ENCODE measurements at regions not wholly inside any gene's neighbourhood (a gene's known extent, or its start where the extent isn't known, plus 50 kb on each side); places are given as distances from the start of the nearest gene placed in this dataset.
"Not testable (repeated sequence)": the region's sequence is repeated elsewhere in the genome, so short reads cannot be mapped to it uniquely, and the experiment has no call there.

DNA sequence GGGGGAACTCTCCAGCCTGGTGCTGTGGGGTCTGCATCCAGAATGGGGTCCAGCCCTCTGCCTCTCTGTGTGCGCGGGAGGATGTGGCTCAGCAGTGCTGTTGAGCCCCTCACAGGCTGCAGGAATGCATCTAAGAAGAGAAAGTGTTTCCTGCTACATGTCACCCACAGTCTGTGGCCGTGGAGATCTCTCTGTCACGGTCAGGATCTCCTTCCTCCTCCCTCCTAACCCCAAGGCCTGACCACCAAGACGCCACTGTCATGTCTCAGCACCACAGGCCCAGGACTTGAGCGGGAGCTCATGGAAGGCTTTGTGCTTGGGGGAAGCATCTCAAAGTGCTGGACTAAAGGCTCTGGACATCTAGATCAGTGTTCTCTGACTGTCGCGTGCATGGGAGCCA lies 90.1 kb downstream of the SREK1 start:
- no peak for DNase-seq

DNA sequence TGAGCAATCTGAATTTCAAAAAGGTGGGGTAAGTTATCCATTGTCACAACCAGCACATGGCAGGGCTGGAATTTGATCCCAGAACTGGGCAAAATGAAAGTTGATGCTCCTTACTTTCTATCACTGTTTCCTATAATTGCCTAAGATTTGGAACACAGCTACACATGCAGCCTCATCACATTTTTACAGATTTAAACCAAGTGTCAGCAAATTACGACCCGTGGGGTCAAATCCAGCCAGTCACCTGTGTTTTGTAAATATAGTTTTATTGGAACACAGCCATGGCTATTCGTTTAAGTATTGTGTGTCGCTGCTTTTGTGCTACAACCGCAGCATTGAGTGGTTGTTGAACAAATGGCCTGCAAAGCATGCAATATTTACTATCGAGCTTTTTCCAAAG lies 94.3 kb downstream of the SREK1 start:
- DNase-seq = no peak

GRCh38 chr5:66239034-66239433 lies 94.9 kb downstream of the SREK1 start:
- DNase-seq = peak in 1 of 3 experiments; percentile 1

DNA sequence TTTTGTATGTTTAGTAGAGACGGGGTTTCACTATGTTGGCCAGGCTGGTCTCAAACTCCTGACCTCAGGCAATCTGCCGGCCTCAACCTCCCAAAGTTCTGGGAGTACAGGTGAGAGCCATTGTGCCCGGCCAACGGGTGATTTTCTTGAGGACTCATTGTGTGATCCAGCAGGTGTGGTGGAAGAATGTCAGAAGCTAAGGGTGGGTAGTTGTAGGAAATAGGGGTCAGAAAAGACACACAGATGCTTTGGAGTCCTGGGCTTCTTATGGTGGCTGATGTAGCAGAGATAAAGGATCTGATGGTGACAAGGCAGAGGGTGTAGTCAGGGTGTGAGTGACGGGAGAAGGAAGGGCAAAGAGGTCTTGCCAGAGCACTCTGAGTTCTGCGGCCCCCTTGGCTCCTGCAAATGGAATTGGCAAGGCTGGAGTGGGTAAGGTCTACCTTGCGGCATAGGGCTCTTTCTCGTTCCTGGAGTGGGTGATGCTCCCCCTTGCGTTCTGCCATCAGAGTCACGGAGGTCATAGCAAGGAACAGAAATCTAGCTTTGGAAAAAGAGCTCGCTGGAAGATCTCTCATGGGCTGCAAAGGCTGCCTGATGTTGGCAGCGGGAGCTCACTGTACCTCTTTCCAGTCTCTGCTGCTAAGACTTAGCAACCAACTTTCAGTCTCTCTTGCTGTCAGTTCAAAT lies 97.2 kb downstream of the SREK1 start:
- DNase-seq = no peak

DNA sequence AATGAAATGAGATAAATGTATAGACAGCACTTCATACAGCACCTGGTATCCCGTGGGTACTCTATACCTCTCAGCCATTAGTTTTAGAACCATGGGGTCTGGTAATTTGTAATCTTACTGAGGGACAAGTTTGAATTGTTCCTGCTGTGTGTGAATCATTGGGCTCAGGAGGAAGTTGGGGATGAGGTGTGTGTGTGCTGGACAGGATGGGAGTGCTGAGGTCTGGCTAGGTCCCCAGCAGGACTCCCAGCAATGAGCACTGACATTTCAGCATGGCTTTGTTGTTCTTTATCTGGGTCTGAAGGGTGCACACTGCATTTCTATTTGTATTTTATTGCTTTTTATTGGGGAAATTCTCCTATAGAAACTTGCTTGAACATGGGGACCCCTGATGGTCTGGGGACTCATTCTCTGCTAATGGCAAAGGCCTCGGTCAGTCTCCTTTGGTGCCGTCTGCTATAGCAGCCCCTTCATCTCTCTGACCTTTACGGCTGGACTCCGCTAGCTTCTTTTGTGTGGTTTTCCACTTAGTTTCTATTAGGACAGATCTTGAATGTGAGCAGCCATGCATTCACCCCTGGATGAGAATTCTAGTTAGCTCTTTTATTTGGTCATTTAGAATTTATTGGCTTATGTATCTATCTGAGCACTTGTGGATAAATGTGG lies 98.1 kb downstream of the SREK1 start:
- DNase-seq = no peak

DNA sequence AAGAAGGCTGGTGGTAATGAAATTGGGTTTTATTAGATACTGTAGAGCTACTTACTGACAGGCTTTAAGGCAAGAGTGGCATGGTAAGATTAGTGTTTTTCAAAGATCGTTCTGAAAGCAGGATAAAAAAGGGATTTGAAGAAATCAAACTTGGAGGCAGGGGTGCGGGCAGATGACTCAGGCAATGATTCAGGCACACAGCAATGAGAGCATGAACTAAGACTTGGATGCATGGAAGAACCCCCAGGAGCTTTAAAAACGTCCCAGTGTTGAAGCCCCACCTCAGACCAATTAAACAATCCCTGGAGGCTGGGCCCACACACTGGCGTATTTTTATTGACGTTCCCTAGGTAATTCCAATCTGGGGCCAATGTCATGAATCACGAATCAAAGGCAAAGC lies 102.5 kb downstream of the SREK1 start:
- no peak for DNase-seq

GRCh38 chr5:66247176-66247960 lies 103.3 kb downstream of the SREK1 start:
- DNase-seq = no peak

- DNase-seq = no peak
Measured at GRCh38 chr5:66248874-66249273, 104.8 kb downstream of the SREK1 start.

DNA sequence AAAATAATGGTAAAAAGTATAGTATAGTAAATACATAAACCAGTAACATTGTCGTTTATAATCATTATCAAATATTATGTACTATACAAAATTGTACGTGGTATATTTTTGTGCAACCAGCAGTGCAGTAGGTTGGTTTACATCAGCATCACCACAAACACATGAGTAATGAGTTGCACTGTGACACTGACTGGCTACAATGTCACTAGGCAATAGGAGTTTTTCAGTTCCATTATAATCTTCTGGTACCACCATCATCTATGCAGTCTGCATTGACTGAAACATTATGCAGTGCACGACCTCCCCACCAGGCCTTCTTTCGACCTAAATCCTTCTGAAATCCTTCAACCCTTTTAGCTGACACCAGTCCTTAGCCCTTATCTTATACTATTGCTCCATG lies 105.8 kb downstream of the SREK1 start:
- no peak for DNase-seq

DNA sequence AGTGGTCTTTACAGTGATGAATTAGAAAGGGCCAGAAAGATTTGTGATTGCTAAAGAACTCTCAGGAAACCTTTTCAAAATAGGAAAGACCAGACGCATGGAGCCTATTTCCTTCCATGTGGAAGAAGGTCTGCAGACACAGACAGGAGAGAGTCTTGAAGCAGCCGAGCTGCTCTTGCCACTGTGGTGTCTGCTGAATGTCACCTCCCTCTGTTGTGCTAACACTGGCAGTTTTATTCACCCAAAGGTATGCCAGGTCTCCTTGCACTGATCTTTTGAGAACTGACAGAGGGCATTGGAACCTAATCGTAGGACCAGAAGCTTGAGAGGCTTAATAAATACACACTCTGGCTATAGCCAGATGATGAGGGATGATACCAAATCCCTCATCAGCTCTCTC lies 108.7 kb downstream of the SREK1 start:
- DNase-seq = no peak

DNA sequence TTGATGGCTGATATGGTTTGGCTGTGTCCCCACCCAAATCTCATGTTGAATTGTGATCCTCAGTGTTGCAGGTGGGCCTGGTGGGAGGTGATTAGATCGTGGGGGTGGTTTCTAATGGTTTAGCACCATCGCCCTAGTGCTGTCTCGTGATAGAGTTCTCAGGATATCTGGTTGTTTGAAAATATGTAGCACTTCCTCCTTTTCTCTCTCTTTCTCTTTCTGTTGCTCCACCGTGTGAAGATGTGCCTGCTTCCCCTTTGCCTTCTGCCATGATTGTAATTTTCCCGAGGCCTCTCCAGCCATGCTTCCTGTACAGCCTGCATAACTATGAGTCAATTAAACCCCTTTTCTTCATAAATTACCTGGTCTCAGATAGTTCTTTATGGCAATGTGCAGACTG lies 111.6 kb downstream of the SREK1 start:
- DNase-seq = no peak

GRCh38 chr5:66273121-66273520 lies 129.0 kb downstream of the SREK1 start:
- no peak for DNase-seq

DNA sequence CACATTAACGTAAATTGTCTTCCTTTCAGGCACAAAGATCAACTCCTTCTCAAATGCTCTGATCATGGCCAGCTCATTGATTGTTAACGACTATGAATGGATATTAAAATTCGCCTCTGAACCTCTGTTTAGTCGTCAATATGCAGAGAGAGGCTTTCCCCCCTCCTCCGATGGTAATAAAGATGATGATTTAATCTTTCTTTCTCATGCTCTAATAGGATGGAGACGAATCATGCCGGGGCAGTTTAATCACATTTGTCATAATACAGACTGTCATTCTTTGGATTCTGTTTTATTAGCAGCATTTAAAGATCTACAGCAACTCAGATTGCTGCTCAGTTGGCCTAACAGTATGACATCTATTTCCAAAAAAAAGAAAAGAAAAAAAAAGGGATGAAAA lies 132.9 kb downstream of the SREK1 start:
- no peak for DNase-seq

- no peak for DNase-seq
Measured at GRCh38 chr5:66277981-66278380, 133.9 kb downstream of the SREK1 start.

GRCh38 chr5:66281294-66281693 lies 137.2 kb downstream of the SREK1 start:
- no peak for DNase-seq

GRCh38 chr5:66284588-66285342 lies 140.7 kb downstream of the SREK1 start:
- DNase-seq = no peak

- DNase-seq = peak in 1 of 3 experiments; percentile 24
Measured at GRCh38 chr5:66285343-66285922, 141.3 kb downstream of the SREK1 start.

- DNase-seq = no peak
Measured at GRCh38 chr5:66291771-66292170, 147.7 kb downstream of the SREK1 start.

- DNase-seq = not testable (repeated sequence)
Measured at GRCh38 chr5:66293851-66294250, 149.8 kb downstream of the SREK1 start.

DNA sequence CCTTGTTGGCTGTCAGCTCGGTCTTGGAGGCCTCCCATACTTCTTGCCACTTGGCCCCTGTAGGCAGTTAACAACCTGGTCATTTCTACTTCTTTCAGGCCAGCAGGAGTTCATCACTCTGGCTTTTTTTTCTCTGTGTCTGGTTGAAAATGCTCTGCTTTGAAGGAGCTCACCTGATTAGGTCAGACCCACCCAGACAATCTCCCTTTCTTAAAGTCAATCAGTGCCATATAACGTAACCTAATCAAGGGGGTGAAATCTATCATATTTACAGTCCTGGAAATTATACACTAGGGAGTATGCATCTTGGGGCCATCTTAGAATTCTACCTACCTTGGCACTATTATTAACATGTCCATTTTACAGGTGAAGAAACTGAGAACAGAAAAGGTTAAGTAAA lies 155.4 kb downstream of the SREK1 start:
- DNase-seq = no peak

GRCh38 chr5:66302344-66302743 lies 158.2 kb downstream of the SREK1 start:
- DNase-seq = no peak

DNA sequence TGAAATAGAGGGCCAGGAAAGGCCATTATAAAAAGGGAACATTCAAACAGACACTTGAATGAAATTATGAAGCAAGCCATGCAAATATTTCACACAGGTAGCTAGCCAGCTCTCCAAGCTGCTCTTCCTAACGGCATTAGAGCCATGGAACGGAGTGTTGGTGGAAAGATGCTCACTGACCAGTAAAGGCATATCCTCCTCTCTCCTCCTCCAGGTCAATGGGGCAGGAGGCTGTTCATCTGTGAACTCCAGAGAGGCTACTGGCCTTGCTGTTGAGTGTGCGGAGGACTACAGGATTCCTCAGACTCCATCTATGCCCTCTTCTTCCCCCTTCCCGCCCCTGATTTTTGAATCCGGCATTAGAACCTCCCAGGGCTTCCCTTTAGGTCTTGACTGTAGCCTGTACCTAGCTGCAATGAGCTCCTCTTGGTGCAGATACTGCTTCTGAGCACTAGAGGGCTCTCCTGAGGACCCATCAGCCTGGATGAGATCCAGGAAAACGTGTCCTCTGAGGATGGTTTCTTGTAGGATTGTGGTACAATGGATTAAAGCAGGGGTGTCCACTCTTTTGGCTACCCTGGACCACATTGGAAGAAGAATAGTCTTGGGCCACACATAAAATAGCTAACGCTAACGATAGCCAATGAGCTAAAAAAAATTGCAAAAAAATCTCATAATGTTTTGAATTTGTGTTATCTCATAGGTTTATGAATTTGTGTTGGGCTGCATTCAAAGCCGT lies 162.2 kb downstream of the SREK1 start:
- DNase-seq = peak; percentile 38 to 75 (median 75)

Data from NCI-H1417 (cell line).